ENCODE measurements at regions not wholly inside any gene's neighbourhood (a gene's known extent, or its start where the extent isn't known, plus 50 kb on each side); places are given as distances from the start of the nearest gene placed in this dataset.

DNA sequence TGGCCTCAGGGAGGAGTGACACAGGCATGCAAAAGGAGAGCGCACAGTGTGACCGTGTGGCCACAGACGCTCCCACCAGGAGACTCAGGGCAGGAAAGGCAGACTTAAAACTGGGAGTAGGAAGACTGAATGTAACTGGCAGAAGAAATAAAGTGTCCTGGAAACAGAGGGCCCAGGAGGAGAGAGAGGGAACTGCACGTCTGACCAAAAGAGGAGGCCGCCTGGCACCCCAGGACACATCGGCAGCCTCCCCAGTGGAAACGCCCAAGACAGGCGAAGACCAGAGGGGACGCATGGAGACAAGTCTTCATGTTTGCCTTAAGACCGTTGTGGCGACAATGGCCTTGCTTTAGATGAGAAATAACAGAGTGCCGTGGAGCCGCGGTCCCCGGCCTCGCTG, 163.6 kb upstream of the ALKAL2 start:
- Histone ChIP-seq H3K27me3 (replicated peaks in 1 of 2; ENCODE audit: control insufficient read depth in 2 of 2, insufficient read depth in 2 of 2, low read length in 1 of 2) (no peaks in the 10 kb centered on the region; a peak in 1 of 4 replicates), H4K20me1 (ENCODE audit: control insufficient read depth, insufficient read depth) (no peaks in the 10 kb centered on the region), H3K27ac (ENCODE audit: control insufficient read depth, insufficient read depth) (no peak overlapping the region), H3K36me3 (ENCODE audit: control insufficient read depth in 2 of 2, insufficient read depth in 2 of 2, low read length in 1 of 2) (no peaks in the 10 kb centered on the region), H3K4me2 (ENCODE audit: control insufficient read depth, insufficient read depth) (no peak overlapping the region), H3K9ac (ENCODE audit: control insufficient read depth, insufficient read depth, low read length) (no peak overlapping the region), H3K4me1 (ENCODE audit: control insufficient read depth, insufficient read depth, low read length) (no peaks in the 10 kb centered on the region), H3K9me3 (replicated peaks; ENCODE audit: control insufficient read depth, insufficient read depth, low read length) (no peaks in the 10 kb centered on the region), H3K79me2 (ENCODE audit: control insufficient read depth, insufficient read depth, low read length) (no peaks in the 10 kb centered on the region), H2AFZ (ENCODE audit: control insufficient read depth, low read depth, low read length) (no peak overlapping the region), H3K4me3 (no peak overlapping the region)
- no peak for DNase-seq (ENCODE audit: low read depth, low spot score)
- ChIA-PET POLR2A (no interaction called here), SMC1A (ENCODE audit: uncharacterized antibody, unreplicated experiment) (no interaction called here), CTCF (no interaction called here), RAD21 (ENCODE audit: unreplicated experiment) (no interaction called here)
- ATAC-seq = no peak
- TF ChIP-seq, protein P1, sequence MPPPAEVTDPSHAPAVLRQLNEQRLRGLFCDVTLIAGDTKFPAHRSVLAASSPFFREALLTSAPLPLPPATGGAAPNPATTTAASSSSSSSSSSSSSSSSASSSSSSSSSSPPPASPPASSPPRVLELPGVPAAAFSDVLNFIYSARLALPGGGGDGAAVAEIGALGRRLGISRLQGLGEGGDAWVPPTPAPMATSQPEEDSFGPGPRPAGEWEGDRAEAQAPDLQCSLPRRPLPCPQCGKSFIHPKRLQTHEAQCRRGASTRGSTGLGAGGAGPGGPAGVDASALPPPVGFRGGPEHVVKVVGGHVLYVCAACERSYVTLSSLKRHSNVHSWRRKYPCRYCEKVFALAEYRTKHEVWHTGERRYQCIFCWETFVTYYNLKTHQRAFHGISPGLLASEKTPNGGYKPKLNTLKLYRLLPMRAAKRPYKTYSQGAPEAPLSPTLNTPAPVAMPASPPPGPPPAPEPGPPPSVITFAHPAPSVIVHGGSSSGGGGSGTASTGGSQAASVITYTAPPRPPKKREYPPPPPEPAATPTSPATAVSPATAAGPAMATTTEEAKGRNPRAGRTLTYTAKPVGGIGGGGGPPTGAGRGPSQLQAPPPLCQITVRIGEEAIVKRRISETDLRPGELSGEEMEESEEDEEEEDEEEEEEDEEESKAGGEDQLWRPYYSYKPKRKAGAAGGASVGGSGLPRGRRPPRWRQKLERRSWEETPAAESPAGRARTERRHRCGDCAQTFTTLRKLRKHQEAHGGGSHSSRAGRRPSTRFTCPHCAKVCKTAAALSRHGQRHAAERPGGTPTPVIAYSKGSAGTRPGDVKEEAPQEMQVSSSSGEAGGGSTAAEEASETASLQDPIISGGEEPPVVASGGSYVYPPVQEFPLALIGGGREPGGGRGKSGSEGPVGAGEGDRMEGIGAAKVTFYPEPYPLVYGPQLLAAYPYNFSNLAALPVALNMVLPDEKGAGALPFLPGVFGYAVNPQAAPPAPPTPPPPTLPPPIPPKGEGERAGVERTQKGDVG (CRISPR knock-in tag; IDR thresholded peaks at IDR 0.05) = no peak
- no peak for TF ChIP-seq MYC (IDR thresholded peaks at IDR 0.05; ENCODE audit: insufficient read depth, insufficient read length, insufficient replicate concordance, low read length, severe bottlenecking)
- no peak for TF ChIP-seq PAX8 (IDR thresholded peaks at IDR 0.05)
- TF ChIP-seq USF1 (IDR thresholded peaks at IDR 0.05; ENCODE audit: borderline replicate concordance, extremely low read length, insufficient read depth, low read depth, low read length) = no peak
- TF ChIP-seq ZNF592 (IDR thresholded peaks at IDR 0.05) = no peak
- TF ChIP-seq STAT3 (IDR thresholded peaks at IDR 0.05; ENCODE audit: low read depth, low read length) = no peak
- no peak for TF ChIP-seq RCOR1 (conservative IDR thresholded peaks at IDR 0.05; ENCODE audit: low read depth, low read length)
- TF ChIP-seq, protein P2, sequence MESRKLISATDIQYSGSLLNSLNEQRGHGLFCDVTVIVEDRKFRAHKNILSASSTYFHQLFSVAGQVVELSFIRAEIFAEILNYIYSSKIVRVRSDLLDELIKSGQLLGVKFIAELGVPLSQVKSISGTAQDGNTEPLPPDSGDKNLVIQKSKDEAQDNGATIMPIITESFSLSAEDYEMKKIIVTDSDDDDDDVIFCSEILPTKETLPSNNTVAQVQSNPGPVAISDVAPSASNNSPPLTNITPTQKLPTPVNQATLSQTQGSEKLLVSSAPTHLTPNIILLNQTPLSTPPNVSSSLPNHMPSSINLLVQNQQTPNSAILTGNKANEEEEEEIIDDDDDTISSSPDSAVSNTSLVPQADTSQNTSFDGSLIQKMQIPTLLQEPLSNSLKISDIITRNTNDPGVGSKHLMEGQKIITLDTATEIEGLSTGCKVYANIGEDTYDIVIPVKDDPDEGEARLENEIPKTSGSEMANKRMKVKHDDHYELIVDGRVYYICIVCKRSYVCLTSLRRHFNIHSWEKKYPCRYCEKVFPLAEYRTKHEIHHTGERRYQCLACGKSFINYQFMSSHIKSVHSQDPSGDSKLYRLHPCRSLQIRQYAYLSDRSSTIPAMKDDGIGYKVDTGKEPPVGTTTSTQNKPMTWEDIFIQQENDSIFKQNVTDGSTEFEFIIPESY (IDR thresholded peaks at IDR 0.05) = no peak
- TF ChIP-seq NRF1 (conservative IDR thresholded peaks at IDR 0.05; ENCODE audit: low read depth, low read length) = no peak
- no peak for TF ChIP-seq MTA3 (IDR thresholded peaks at IDR 0.05; ENCODE audit: borderline replicate concordance, low read length)
- FAIRE-seq = no peak
- intact Hi-C loops (cut with micrococcal nuclease; ENCODE audit: unreplicated experiment) = no loop called here
- WGBS (ENCODE audit: insufficient coverage, insufficient replicate concordance, low lambda C conversion rate, missing lambda C conversion rate) = 70% methylated on average over 16 of the region's 16 CpGs
- no TSS peak for BruUV-seq (replicated peaks)
- in situ Hi-C loops (cut with MboI) = no loop called here

All from GM12878 (cell line).